CD14-positive monocyte (primary cell): ENCODE measurements at regions not wholly inside any gene's neighbourhood (a gene's known extent, or its start where the extent isn't known, plus 50 kb on each side); places are given as distances from the start of the nearest gene placed in this dataset.

Experiments used
- DNase-seq, 3 donors: peaks; one replicate each; pipeline ENCODE4 v3.0.0-alpha.2; 2011 to 2022
- H2AFZ ChIP-seq: 2 replicates; pipeline ENCODE4 v1.6.0; 2012; ENCODE audit warnings: mild to moderate bottlenecking, low read depth, low read length, inconsistent platforms; ENCODE audit not compliant: insufficient read depth, poor library complexity, severe bottlenecking
- H3K27ac ChIP-seq, 2 donors: 1 replicate in 1 of 2; 2 replicates in 1 of 2; pipeline ENCODE4 v1.5.1; 2012 to 2013; ENCODE audit warnings: low read length in 2 of 2, control low read depth in 1 of 2, inconsistent platforms in 1 of 2, low read depth in 1 of 2, mild to moderate bottlenecking in 1 of 2
- H3K27me3 ChIP-seq, 2 donors: one replicate each; pipeline versions ENCODE4 v1.6.0 to v1.6.1; 2011 to 2013; ENCODE audit warnings: low read length in 2 of 2; ENCODE audit not compliant: control insufficient read depth in 2 of 2, insufficient read depth in 2 of 2
- H3K36me3 ChIP-seq, 2 donors: replicated peaks in 1 of 2; 1 replicate in 1 of 2; 2 replicates in 1 of 2; pipeline versions ENCODE4 v1.5.1 to v1.6.1; 2012 to 2013; ENCODE audit warnings: low read length in 2 of 2, control low read depth in 1 of 2, inconsistent platforms in 1 of 2, mild to moderate bottlenecking in 1 of 2; ENCODE audit not compliant: insufficient read depth in 2 of 2, control insufficient read depth in 1 of 2
- H3K4me1 ChIP-seq, 2 donors: 1 replicate in 1 of 2; 2 replicates in 1 of 2; pipeline versions ENCODE4 v1.5.1 to v1.6.1; 2012 to 2013; ENCODE audit warnings: low read length in 2 of 2, control low read depth in 1 of 2, inconsistent platforms in 1 of 2, mild to moderate bottlenecking in 1 of 2, moderate library complexity in 1 of 2; ENCODE audit not compliant: insufficient read depth in 2 of 2, control insufficient read depth in 1 of 2
- H3K4me2 ChIP-seq: replicated peaks from 2 replicates; pipeline ENCODE3; 2012; ENCODE audit warnings: low read length, moderate library complexity, mild to moderate bottlenecking; ENCODE audit not compliant: poor library complexity, severe bottlenecking; ENCODE audit errors: extremely low read depth
- H3K4me3 ChIP-seq, 3 experiments: fragments of 200-600 bp in 1 of 3; sonication (generic) in 1 of 3; replicated peaks in 1 of 3; 1 replicate in 2 of 3; 2 replicates in 1 of 3; pipeline ENCODE4 v1.5.1; 2011 to 2013; ENCODE audit warnings: low read length in 3 of 3, mild to moderate bottlenecking in 3 of 3, control low read depth in 2 of 3, low read depth in 2 of 3, inconsistent platforms in 1 of 3, moderate library complexity in 1 of 3
- H3K79me2 ChIP-seq: 2 replicates; pipeline ENCODE4 v1.6.0; 2012; ENCODE audit warnings: mild to moderate bottlenecking, control low read depth, inconsistent platforms, low read length, moderate library complexity; ENCODE audit not compliant: insufficient read depth
- H3K9ac ChIP-seq: 2 replicates; pipeline ENCODE4 v1.6.0; 2017; ENCODE audit warnings: low read length, mild to moderate bottlenecking; ENCODE audit not compliant: insufficient read depth, poor library complexity, severe bottlenecking
- H3K9me3 ChIP-seq, 2 donors: replicated peaks in 1 of 2; 1 replicate in 1 of 2; 2 replicates in 1 of 2; pipeline versions ENCODE4 v1.5.1 to v1.6.1; 2012 to 2013; ENCODE audit warnings: low read length in 2 of 2, control low read depth in 1 of 2; ENCODE audit not compliant: control insufficient read depth in 1 of 2, insufficient read depth in 1 of 2
- H4K20me1 ChIP-seq: 2 replicates; pipeline ENCODE4 v1.6.0; 2012; ENCODE audit warnings: mild to moderate bottlenecking, low read length, control low read depth, moderate library complexity; ENCODE audit not compliant: insufficient read depth
- H3K27ac Mint-ChIP-seq, 7 donors: one replicate each; pipeline ENCODE4 v1.8.0; 2020; ENCODE audit warnings: mild to moderate bottlenecking in 7 of 7, mixed read lengths in 7 of 7, moderate library complexity in 6 of 7, inconsistent platforms in 2 of 7
- H3K27me3 Mint-ChIP-seq, 3 donors: one replicate each; pipeline ENCODE4 v1.8.0; 2021 to 2022; ENCODE audit warnings: low read depth in 3 of 3, mild to moderate bottlenecking in 3 of 3, mixed read lengths in 3 of 3, moderate library complexity in 3 of 3, inconsistent platforms in 1 of 3
- H3K36me3 Mint-ChIP-seq, 2 donors: one replicate each; pipeline ENCODE4 v1.8.0; 2020; ENCODE audit warnings: mixed read lengths in 2 of 2, inconsistent platforms in 1 of 2, mild to moderate bottlenecking in 1 of 2
- H3K4me1 Mint-ChIP-seq: one replicate; pipeline ENCODE4 v1.8.0; 2020; ENCODE audit warnings: mild to moderate bottlenecking, mixed read lengths
- H3K4me3 Mint-ChIP-seq, 2 donors: one replicate each; pipeline ENCODE4 v1.8.0; 2020; ENCODE audit warnings: mild to moderate bottlenecking in 2 of 2, mixed read lengths in 2 of 2, moderate library complexity in 1 of 2
- H3K9me3 Mint-ChIP-seq, 7 donors: one replicate each; pipeline ENCODE4 v1.8.0; 2020 to 2022; ENCODE audit warnings: mixed read lengths in 7 of 7, mild to moderate bottlenecking in 6 of 7, moderate library complexity in 6 of 7, inconsistent platforms in 2 of 7
- CTCF ChIP-seq: fragments of 200-600 bp; IDR thresholded peaks from one replicate; pipeline ENCODE4 v1.8.0; 2022; ENCODE audit warnings: antibody characterized with exemption, mild to moderate bottlenecking
- WGBS: methylation state at CpG from one replicate; pipeline ENCODE4 v1.1.5; 2013; ENCODE audit warnings: missing lambda C conversion rate; ENCODE audit not compliant: insufficient coverage; 5-methylcytosine and 5-hydroxymethylcytosine counted together
- intact Hi-C, 2 donors: fragments of 100-400 bp; cut with micrococcal nuclease; formaldehyde crosslinking; loops; one replicate each; pipeline versions ENCODE4 v1.15.0 to v1.15.1; 2023

GRCh38 chr2:145751629-145752028 lies 1231.7 kb upstream of the ZEB2 start:
- Histone ChIP-seq H3K9ac (peak overlapping the region; percentile 46), H3K36me3 (no peaks in the 10 kb centered on the region), H3K27ac (peak overlapping the region; percentile 53 to 90), H3K4me1 (peaks cover 30 to 34% of the 10 kb centered on the region in 2 donors), H3K27me3 (no peaks in the 10 kb centered on the region), H2AFZ (no peak overlapping the region), H3K4me3 (peak overlapping the region in 1 of 3 experiments; percentile 41), H3K9me3 (no peaks in the 10 kb centered on the region), H4K20me1 (no peaks in the 10 kb centered on the region), H3K79me2 (no peaks in the 10 kb centered on the region), H3K4me2 (peak overlapping the region; percentile 55)
- 10% methylated on average over 6 of the region's 6 CpGs for WGBS
- Mint-ChIP-seq H3K4me1 (peaks cover 32% of the 10 kb centered on the region), H3K36me3 (peaks cover 0 to 2% of the 10 kb centered on the region in 2 donors), H3K27ac (peak overlapping the region; percentile 78 to 97 (median 92)), H3K4me3 (peak overlapping the region; percentile 25 to 60), H3K9me3 (peaks cover 0 to 2% (median 0%) of the 10 kb centered on the region in 7 donors), H3K27me3 (peaks cover 0 to 2% (median 0%) of the 10 kb centered on the region in 3 donors)
- intact Hi-C loops: loop anchor here (2.0 to 10.0 kb wide), 4 partner anchors 59 to 1229 kb away; partner anchors contain the start of gene ZEB2 (in 2 of the 2)
- no peak for TF ChIP-seq CTCF
- peak; percentile 89 to 95 (median 95) for DNase-seq

GRCh38 chr2:145751155-145751554 lies 1231.2 kb upstream of the ZEB2 start:
- Histone ChIP-seq H3K4me2 (peak overlapping the region; percentile 55), H3K27me3 (no peaks in the 10 kb centered on the region), H3K9ac (peak overlapping the region; percentile 46), H3K4me3 (peak overlapping the region in 1 of 3 experiments; percentile 28), H3K36me3 (no peaks in the 10 kb centered on the region), H4K20me1 (no peaks in the 10 kb centered on the region), H3K27ac (peak overlapping the region in 1 of 2 donors; percentile 90), H3K9me3 (no peaks in the 10 kb centered on the region), H3K4me1 (peaks cover 30 to 34% of the 10 kb centered on the region in 2 donors), H3K79me2 (no peaks in the 10 kb centered on the region), H2AFZ (no peak overlapping the region)
- peaks cover 0 to 2% (median 0%) of the 10 kb centered on the region in 7 donors for H3K9me3 Mint-ChIP-seq
- intact Hi-C loops: loop anchor here (2.0 to 10.0 kb wide), 4 partner anchors 58 to 1229 kb away; partner anchors contain the start of gene ZEB2 (in 2 of the 2)
- peak in 1 of 3 donors; percentile 23 for DNase-seq
- no CpG with 5 or more reads among the region's 1 CpG for WGBS
- H3K27ac Mint-ChIP-seq: peak overlapping the region; percentile 78 to 97 (median 92)
- H3K27me3 Mint-ChIP-seq: peaks cover 0 to 2% (median 1%) of the 10 kb centered on the region in 3 donors
- peak overlapping the region in 1 of 2 donors; percentile 60 for H3K4me3 Mint-ChIP-seq
- TF ChIP-seq CTCF: no peak
- H3K4me1 Mint-ChIP-seq: peaks cover 32% of the 10 kb centered on the region
- H3K36me3 Mint-ChIP-seq: peaks cover 0 to 2% of the 10 kb centered on the region in 2 donors
